Stomach smooth muscle (tissue), 2 donors: ENCODE measurements at regions not wholly inside any gene's neighbourhood (a gene's known extent, or its start where the extent isn't known, plus 50 kb on each side); places are given as distances from the start of the nearest gene placed in this dataset.

Source experiments
- H3K27ac ChIP-seq: one replicate; pipeline ENCODE4 v1.7.0; 2013; ENCODE audit warnings: mild to moderate bottlenecking, low read length, inconsistent platforms
- H3K27me3 ChIP-seq, 2 donors: one replicate each; pipeline ENCODE4 v1.7.0; 2013; ENCODE audit warnings: low read length in 2 of 2; ENCODE audit not compliant: insufficient read depth in 2 of 2, control insufficient read depth in 1 of 2
- H3K36me3 ChIP-seq, 2 donors: one replicate each; pipeline ENCODE4 v1.7.0; 2013; ENCODE audit warnings: low read length in 2 of 2; ENCODE audit not compliant: control insufficient read depth in 2 of 2, insufficient read depth in 2 of 2
- H3K4me1 ChIP-seq: one replicate; pipeline ENCODE4 v1.7.0; 2013; ENCODE audit warnings: low read length; ENCODE audit not compliant: control insufficient read depth, insufficient read depth
- H3K4me3 ChIP-seq, 2 donors: one replicate each; pipeline ENCODE4 v1.7.0; 2013; ENCODE audit warnings: low read length in 2 of 2
- H3K9ac ChIP-seq, 2 donors: one replicate each; pipeline ENCODE4 v1.7.0; 2013; ENCODE audit warnings: low read length in 2 of 2, mild to moderate bottlenecking in 1 of 2
- H3K9me3 ChIP-seq, 2 donors: one replicate each; pipeline ENCODE4 v1.7.0; 2013; ENCODE audit warnings: low read length in 2 of 2; ENCODE audit not compliant: control insufficient read depth in 2 of 2
- donor health status: healthy.
- donor health status: Pancreatic carcinoma.

- Histone ChIP-seq H3K4me3 (no peak overlapping the region), H3K27ac (no peak overlapping the region), H3K9ac (no peak overlapping the region), H3K4me1 (no peaks in the 10 kb centered on the region), H3K27me3 (no peaks in the 10 kb centered on the region), H3K36me3 (no peaks in the 10 kb centered on the region), H3K9me3 (peaks cover 0 to 2% of the 10 kb centered on the region in 2 donors)
Measured at GRCh38 chr9:30198463-30199309, 2185.8 kb upstream of the ACO1 start.

GRCh38 chr9:30201024-30201423 is 2183.4 kb upstream of the ACO1 start:
- Histone ChIP-seq H3K27ac (no peak overlapping the region), H3K9me3 (peaks cover 0 to 2% of the 10 kb centered on the region in 2 donors), H3K4me1 (no peaks in the 10 kb centered on the region), H3K36me3 (no peaks in the 10 kb centered on the region), H3K9ac (no peak overlapping the region), H3K4me3 (no peak overlapping the region), H3K27me3 (no peaks in the 10 kb centered on the region)

- Histone ChIP-seq H3K4me3 (no peak overlapping the region), H3K9ac (no peak overlapping the region), H3K4me1 (no peaks in the 10 kb centered on the region), H3K36me3 (no peaks in the 10 kb centered on the region), H3K27me3 (no peaks in the 10 kb centered on the region), H3K27ac (no peak overlapping the region), H3K9me3 (no peaks in the 10 kb centered on the region)
Measured at GRCh38 chr9:30235068-30235467, 2149.4 kb upstream of the ACO1 start.

- Histone ChIP-seq H3K4me3 (no peak overlapping the region), H3K27me3 (no peaks in the 10 kb centered on the region), H3K4me1 (no peaks in the 10 kb centered on the region), H3K9me3 (no peaks in the 10 kb centered on the region), H3K9ac (no peak overlapping the region), H3K27ac (no peak overlapping the region), H3K36me3 (no peaks in the 10 kb centered on the region)
Measured at GRCh38 chr9:30235564-30235963, 2148.9 kb upstream of the ACO1 start.

GRCh38 chr9:30239878-30240277 is 2144.6 kb upstream of the ACO1 start:
- Histone ChIP-seq H3K4me1 (no peaks in the 10 kb centered on the region), H3K9me3 (no peaks in the 10 kb centered on the region)

GRCh38 chr9:30243467-30243866 is 2141.0 kb upstream of the ACO1 start:
- Histone ChIP-seq H3K27ac (no peak overlapping the region), H3K9me3 (no peaks in the 10 kb centered on the region), H3K4me1 (no peaks in the 10 kb centered on the region), H3K36me3 (no peaks in the 10 kb centered on the region), H3K4me3 (no peak overlapping the region), H3K27me3 (no peaks in the 10 kb centered on the region), H3K9ac (no peak overlapping the region)

More at GRCh38 chr9:30239878-30240277, 2144.6 kb upstream of the ACO1 start:
- Histone ChIP-seq H3K36me3 (no peaks in the 10 kb centered on the region), H3K4me3 (no peak overlapping the region), H3K27me3 (no peaks in the 10 kb centered on the region), H3K27ac (no peak overlapping the region), H3K9ac (no peak overlapping the region)

- Histone ChIP-seq H3K4me3 (no peak overlapping the region), H3K27ac (no peak overlapping the region), H3K4me1 (no peaks in the 10 kb centered on the region), H3K36me3 (no peaks in the 10 kb centered on the region), H3K27me3 (no peaks in the 10 kb centered on the region), H3K9me3 (no peaks in the 10 kb centered on the region), H3K9ac (no peak overlapping the region)
Measured at GRCh38 chr9:30244877-30245276, 2139.6 kb upstream of the ACO1 start.

GRCh38 chr9:30250872-30251271 is 2133.6 kb upstream of the ACO1 start:
- no peaks in the 10 kb centered on the region for H3K4me1 ChIP-seq
- H3K27ac ChIP-seq: no peak overlapping the region
- no peaks in the 10 kb centered on the region for H3K27me3 ChIP-seq
- no peaks in the 10 kb centered on the region for H3K36me3 ChIP-seq
- H3K9ac ChIP-seq: no peak overlapping the region
- no peaks in the 10 kb centered on the region for H3K9me3 ChIP-seq
- H3K4me3 ChIP-seq: no peak overlapping the region

GRCh38 chr9:30258094-30258493 is 2126.3 kb upstream of the ACO1 start:
- no peak overlapping the region for H3K27ac ChIP-seq
- no peaks in the 10 kb centered on the region for H3K27me3 ChIP-seq
- H3K9ac ChIP-seq: no peak overlapping the region
- no peaks in the 10 kb centered on the region for H3K36me3 ChIP-seq
- H3K9me3 ChIP-seq: no peaks in the 10 kb centered on the region
- no peaks in the 10 kb centered on the region for H3K4me1 ChIP-seq
- no peak overlapping the region for H3K4me3 ChIP-seq

GRCh38 chr9:30280229-30280900 is 2104.1 kb upstream of the ACO1 start:
- Histone ChIP-seq H3K36me3 (no peaks in the 10 kb centered on the region), H3K4me3 (no peak overlapping the region), H3K27me3 (no peaks in the 10 kb centered on the region), H3K9me3 (no peaks in the 10 kb centered on the region), H3K27ac (no peak overlapping the region), H3K4me1 (no peaks in the 10 kb centered on the region), H3K9ac (no peak overlapping the region)

- no peaks in the 10 kb centered on the region for H3K9me3 ChIP-seq
- H3K36me3 ChIP-seq: no peaks in the 10 kb centered on the region
- H3K4me1 ChIP-seq: no peaks in the 10 kb centered on the region
- no peak overlapping the region for H3K27ac ChIP-seq
- no peaks in the 10 kb centered on the region for H3K27me3 ChIP-seq
- H3K4me3 ChIP-seq: no peak overlapping the region
- H3K9ac ChIP-seq: no peak overlapping the region
Measured at GRCh38 chr9:30289435-30289834, 2095.0 kb upstream of the ACO1 start.
